HG02759 (cell line): ENCODE measurements at regions not wholly inside any gene's neighbourhood (a gene's known extent, or its start where the extent isn't known, plus 50 kb on each side); places are given as distances from the start of the nearest gene placed in this dataset.
A peak's percentile ranks its signal among the peaks of the same experiment; 100 is the strongest.

Source experiments
- ATAC-seq: cut with Tn5 transposase; IDR thresholded peaks from one replicate; pipeline ENCODE4 v1.9.1; 2021; ENCODE audit warnings: mild to moderate bottlenecking, moderate library complexity; ENCODE audit not compliant: unreplicated experiment

GRCh38 chr3:117161816-117162215 lies 452.2 kb downstream of the TUSC7 start:
- no peak for ATAC-seq

GRCh38 chr3:117165176-117165575 lies 455.6 kb downstream of the TUSC7 start:
- ATAC-seq: no peak

GRCh38 chr3:117165601-117166051 lies 456.0 kb downstream of the TUSC7 start:
- ATAC-seq: no peak

GRCh38 chr3:117168896-117169295 lies 459.3 kb downstream of the TUSC7 start:
- no peak for ATAC-seq

GRCh38 chr3:117170094-117170493 lies 460.5 kb downstream of the TUSC7 start:
- no peak for ATAC-seq

GRCh38 chr3:117171124-117171523 lies 461.5 kb downstream of the TUSC7 start:
- ATAC-seq: no peak

GRCh38 chr3:117172426-117172825 lies 462.8 kb downstream of the TUSC7 start:
- no peak for ATAC-seq

GRCh38 chr3:117181222-117181621 lies 471.6 kb downstream of the TUSC7 start:
- no peak for ATAC-seq

- ATAC-seq: no peak
These were observed 475.0 kb downstream of the TUSC7 start for GRCh38 chr3:117184574-117184973.

GRCh38 chr3:117191245-117191644 lies 481.7 kb downstream of the TUSC7 start:
- peak; percentile 38 for ATAC-seq

- peak; percentile 65 for ATAC-seq
These were observed 483.3 kb downstream of the TUSC7 start for GRCh38 chr3:117192888-117193287.

- no peak for ATAC-seq
These were observed 483.8 kb downstream of the TUSC7 start for GRCh38 chr3:117193390-117193789.

- ATAC-seq: no peak
These were observed 485.5 kb downstream of the TUSC7 start for GRCh38 chr3:117195034-117195433.

GRCh38 chr3:117200962-117201361 lies 491.4 kb downstream of the TUSC7 start:
- no peak for ATAC-seq

GRCh38 chr3:117201901-117202774 lies 492.6 kb downstream of the TUSC7 start:
- no peak for ATAC-seq

- ATAC-seq: peak; percentile 44
These were observed 507.8 kb downstream of the TUSC7 start for GRCh38 chr3:117217355-117217754.

- ATAC-seq: no peak
These were observed 508.3 kb downstream of the TUSC7 start for GRCh38 chr3:117217760-117218316.

GRCh38 chr3:117218641-117219048 lies 509.1 kb downstream of the TUSC7 start:
- ATAC-seq: no peak

- ATAC-seq: no peak
These were observed 509.7 kb downstream of the TUSC7 start for GRCh38 chr3:117219296-117219695.

- ATAC-seq: no peak
These were observed 517.4 kb downstream of the TUSC7 start for GRCh38 chr3:117226932-117227331.

GRCh38 chr3:117228466-117228865 lies 518.9 kb downstream of the TUSC7 start:
- no peak for ATAC-seq

- no peak for ATAC-seq
These were observed 521.3 kb downstream of the TUSC7 start for GRCh38 chr3:117230924-117231323.
